ENCODE measurements at regions not wholly inside any gene's neighbourhood (a gene's known extent, or its start where the extent isn't known, plus 50 kb on each side); places are given as distances from the start of the nearest gene placed in this dataset.

DNA sequence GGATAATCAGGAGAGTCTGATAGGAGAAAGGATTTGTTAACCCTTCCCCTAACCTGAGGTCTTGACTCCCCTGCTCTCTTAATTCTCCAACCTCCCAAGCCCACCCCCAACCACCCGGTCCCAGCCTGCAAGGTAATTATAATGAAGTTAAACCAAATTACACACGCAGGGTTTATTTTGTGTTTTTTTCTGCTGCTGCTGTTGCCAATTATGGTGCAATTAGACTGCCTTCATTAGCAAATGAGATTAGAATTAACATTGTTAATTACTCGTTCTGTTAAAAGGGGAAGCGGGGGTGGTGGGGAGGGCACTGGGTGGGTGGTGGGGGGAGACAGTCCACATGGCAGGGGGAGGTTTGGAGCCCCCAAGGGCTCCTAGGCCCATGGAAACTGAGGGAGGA is 128.9 kb downstream of the CCT6B start:
- TF ChIP-seq, protein P1, sequence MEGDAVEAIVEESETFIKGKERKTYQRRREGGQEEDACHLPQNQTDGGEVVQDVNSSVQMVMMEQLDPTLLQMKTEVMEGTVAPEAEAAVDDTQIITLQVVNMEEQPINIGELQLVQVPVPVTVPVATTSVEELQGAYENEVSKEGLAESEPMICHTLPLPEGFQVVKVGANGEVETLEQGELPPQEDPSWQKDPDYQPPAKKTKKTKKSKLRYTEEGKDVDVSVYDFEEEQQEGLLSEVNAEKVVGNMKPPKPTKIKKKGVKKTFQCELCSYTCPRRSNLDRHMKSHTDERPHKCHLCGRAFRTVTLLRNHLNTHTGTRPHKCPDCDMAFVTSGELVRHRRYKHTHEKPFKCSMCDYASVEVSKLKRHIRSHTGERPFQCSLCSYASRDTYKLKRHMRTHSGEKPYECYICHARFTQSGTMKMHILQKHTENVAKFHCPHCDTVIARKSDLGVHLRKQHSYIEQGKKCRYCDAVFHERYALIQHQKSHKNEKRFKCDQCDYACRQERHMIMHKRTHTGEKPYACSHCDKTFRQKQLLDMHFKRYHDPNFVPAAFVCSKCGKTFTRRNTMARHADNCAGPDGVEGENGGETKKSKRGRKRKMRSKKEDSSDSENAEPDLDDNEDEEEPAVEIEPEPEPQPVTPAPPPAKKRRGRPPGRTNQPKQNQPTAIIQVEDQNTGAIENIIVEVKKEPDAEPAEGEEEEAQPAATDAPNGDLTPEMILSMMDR (IDR thresholded peaks at IDR 0.05) = no peak
- no peak for TF ChIP-seq POLR2A (IDR thresholded peaks at IDR 0.05)

All from right lobe of liver (tissue), 4 donors.